RWPE1 (cell line): ENCODE measurements at regions not wholly inside any gene's neighbourhood (a gene's known extent, or its start where the extent isn't known, plus 50 kb on each side); places are given as distances from the start of the nearest gene placed in this dataset.
A peak's percentile ranks its signal among the peaks of the same experiment; 100 is the strongest.

ENCODE experiments used
- CTCF ChIA-PET: fragments of 350-600 bp; sonication (Branson Sonifier 250); formaldehyde crosslinking; extraction: SDS; loops from one replicate; lab custom pipeline; 2021; lab: Yijun Ruan, JAX
- POLR2A ChIA-PET: fragments of 400-600 bp; formaldehyde crosslinking; extraction: SDS; loops from one replicate; lab custom pipeline; 2020; ENCODE audit warnings: antibody characterized with exemption; ENCODE audit not compliant: low non-redundant PET; lab: Yijun Ruan, JAX
- DNase-seq: peaks from one replicate; pipeline ENCODE4 v3.0.0; 2012; ENCODE audit warnings: low spot score
- H3K27ac ChIP-seq: fragments of 450-650 bp; 2 replicates; pipeline ENCODE4 v1.5.1; 2017
- TF ChIP-seq, protein P1 (sequence below): fragments of 450-650 bp; conservative IDR thresholded peaks from 2 replicates; pipeline ENCODE4 v1.5.1; 2017; ENCODE audit warnings: low read depth, mild to moderate bottlenecking

DNA sequence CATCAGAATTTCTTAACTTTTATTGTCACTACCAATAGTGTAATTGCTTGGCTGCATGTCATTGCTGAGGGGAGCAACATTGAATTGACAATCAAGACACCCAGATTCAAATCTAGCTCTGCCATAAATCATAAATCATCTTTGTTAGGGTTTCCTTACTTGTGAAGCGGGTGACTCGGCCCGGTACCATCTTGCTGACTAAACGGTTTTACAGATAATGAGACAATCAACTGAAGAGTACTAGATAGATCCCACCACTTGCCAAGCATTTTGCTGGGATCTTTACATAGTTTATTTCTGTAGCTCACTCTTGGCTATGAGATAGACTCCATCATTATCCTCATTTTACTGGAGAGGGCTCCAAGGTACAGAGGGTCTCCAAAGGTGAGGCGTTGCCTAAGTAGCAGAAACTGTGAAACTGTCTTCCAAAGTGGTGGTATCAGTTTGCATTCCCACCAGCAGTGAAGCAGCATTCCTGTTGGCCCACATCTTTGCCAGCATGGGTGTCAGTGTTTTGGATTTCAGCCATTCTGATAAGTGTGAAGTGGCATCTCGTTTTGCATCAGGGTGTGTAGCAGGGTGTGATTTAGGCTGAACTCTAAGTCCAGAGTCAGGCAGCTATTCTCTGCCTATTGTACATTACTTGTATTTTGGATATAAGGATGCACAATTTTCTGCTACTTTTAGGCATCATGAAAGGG lies 168.7 kb upstream of the BMPER start:
- POLR2A ChIA-PET = no interaction called here

DNA sequence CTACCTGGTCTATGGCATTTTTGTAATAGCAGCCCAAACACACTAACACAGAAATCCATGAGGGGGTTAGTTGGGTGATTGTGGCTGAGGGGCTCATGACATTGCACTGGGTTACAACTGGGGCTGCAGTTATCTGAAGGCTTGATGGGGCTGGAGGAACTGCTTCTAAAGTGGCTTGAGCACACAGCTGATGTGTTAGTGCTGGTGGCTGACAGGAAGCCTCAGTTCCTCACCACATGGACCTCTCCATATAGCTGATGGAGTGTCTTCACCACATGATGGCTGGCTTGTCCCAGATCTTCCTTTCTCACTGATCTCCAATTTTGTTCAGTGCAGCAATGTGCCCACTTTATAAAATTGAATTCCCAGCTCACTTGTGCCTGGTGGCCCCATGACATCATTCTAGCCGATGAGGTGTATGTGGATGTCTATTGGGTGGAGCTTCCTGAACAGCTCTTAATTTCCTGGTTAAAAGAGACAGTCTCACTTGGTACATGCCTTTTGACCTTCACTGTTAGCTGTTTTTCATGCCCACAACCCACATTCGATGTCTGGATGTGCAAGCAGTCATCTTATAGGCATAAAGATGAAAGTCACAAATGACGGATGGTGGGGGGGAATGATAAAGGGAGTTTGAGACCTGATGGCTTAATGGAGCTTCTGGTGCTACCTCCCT lies 166.9 kb upstream of the BMPER start:
- ChIA-PET CTCF (no interaction called here), POLR2A (no interaction called here)
- H3K27ac ChIP-seq = no peak overlapping the region
- DNase-seq = no peak
- TF ChIP-seq, protein P1, sequence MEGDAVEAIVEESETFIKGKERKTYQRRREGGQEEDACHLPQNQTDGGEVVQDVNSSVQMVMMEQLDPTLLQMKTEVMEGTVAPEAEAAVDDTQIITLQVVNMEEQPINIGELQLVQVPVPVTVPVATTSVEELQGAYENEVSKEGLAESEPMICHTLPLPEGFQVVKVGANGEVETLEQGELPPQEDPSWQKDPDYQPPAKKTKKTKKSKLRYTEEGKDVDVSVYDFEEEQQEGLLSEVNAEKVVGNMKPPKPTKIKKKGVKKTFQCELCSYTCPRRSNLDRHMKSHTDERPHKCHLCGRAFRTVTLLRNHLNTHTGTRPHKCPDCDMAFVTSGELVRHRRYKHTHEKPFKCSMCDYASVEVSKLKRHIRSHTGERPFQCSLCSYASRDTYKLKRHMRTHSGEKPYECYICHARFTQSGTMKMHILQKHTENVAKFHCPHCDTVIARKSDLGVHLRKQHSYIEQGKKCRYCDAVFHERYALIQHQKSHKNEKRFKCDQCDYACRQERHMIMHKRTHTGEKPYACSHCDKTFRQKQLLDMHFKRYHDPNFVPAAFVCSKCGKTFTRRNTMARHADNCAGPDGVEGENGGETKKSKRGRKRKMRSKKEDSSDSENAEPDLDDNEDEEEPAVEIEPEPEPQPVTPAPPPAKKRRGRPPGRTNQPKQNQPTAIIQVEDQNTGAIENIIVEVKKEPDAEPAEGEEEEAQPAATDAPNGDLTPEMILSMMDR = no peak

More for the DNA sequence above, 168.7 kb upstream of the BMPER start:
- no peak for DNase-seq
- TF ChIP-seq, protein P1 = no peak
- CTCF ChIA-PET = no interaction called here
- no peak overlapping the region for H3K27ac ChIP-seq

DNA sequence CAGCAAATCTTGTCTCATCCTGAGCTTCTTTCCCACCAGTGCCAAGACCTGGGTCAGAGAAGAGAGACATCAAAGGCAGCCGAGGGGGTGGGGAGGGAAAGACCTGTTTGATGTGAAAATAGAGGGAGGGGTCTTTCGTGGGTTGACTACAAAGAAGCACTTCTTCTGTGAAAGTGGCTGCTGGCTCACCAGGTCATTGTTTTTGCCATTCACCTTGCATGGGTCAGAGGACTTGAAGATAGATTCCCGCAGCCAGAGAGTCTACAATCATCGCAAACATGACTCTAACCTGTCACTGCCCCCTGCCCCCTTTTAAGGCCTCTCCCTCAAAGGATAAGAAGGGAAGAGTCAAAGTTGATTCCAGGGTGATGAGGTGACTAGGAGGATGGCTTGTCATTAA lies 166.1 kb upstream of the BMPER start:
- CTCF ChIA-PET = no interaction called here
- POLR2A ChIA-PET = no interaction called here
- no peak overlapping the region for H3K27ac ChIP-seq
- TF ChIP-seq, protein P1 = no peak
- DNase-seq = no peak

DNA sequence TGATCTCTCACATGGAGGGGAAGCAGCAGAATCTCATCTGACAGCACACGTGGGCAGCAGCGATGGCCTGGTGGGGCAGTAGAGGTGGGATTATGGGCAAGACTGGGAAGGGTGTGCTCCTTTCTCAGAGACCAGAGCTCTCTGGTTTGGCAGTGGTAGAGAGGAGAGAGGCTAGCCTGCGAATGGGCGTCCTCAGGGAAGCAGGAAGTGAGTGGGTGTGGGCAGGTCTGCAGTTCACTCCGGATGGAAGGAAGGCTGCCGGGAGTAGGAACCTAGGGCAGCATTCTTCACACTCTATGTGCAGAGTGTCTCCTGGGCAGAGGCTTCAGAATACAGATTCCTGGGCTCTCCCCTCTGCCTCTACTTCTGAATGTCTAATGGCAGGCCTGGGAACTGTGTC lies 162.8 kb upstream of the BMPER start:
- H3K27ac ChIP-seq = peak overlapping the region; percentile 99
- DNase-seq = no peak
- CTCF ChIA-PET = no interaction called here
- TF ChIP-seq, protein P1 = no peak
- POLR2A ChIA-PET = no interaction called here

DNA sequence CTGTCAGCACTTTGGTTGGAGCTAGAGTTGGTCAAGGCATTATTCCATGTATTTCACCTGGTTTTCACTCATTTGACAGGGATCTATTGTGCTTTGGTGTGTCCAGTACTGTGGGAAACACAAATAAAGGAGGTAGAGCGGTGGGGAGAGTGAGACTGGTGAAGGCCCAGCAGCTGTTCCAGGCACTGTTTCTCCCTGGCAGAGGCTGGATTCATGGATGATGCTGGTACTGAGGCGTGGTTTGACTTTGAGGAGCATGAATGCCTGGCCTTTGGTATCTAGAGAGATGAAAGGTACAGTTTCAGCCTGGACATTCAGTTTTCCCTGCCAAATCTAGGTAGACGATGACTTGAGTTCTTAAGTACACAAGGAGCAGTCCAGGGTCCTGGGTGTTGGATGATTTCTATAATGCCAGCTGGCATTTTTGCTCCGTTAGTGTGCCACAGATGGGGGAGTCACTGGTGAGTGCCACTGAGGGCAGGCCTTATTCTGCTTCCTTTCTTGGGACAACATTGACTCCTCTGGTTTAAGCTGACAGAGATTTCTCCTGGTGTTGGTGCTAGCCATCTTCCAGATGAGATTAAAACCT lies 162.2 kb upstream of the BMPER start:
- CTCF ChIA-PET = interaction anchor here (0.6 to 0.8 kb wide), 3 partner anchors 10 to 317 kb away, joined by 3 to 4 read pairs (median 3); no protein-coding TSS in a partner anchor
- peak overlapping the region; percentile 99 for H3K27ac ChIP-seq
- POLR2A ChIA-PET = no interaction called here
- peak; percentile 26 for DNase-seq
- TF ChIP-seq, protein P1 = no peak

DNA sequence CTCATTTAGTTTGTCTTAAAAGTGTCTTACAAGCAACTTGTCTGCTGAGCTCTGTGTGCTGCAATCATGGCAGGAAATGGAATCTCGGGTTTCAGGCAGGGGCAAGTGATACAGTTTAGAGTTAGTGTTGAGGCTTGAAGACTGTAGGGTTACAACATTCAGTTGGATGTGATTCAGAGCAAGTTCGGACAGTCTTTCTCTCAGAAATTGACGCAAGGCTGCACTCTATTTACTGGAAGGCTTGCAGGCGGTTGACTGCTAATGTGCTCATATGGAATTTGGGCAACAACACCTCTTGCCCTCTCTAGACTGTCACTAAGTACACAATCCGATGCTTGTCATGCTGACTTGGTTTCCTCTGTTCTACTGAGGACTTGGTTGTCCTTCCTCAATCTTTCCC lies 161.7 kb upstream of the BMPER start:
- TF ChIP-seq, protein P1 = no peak
- peak overlapping the region; percentile 99 for H3K27ac ChIP-seq
- ChIA-PET CTCF (interaction anchor here (0.6 to 0.8 kb wide), 3 partner anchors 11 to 318 kb away, joined by 3 to 4 read pairs (median 3); no protein-coding TSS in a partner anchor), POLR2A (no interaction called here)
- DNase-seq = peak; percentile 87
